Neural progenitor cell (in vitro differentiated cells): ENCODE measurements at regions not wholly inside any gene's neighbourhood (a gene's known extent, or its start where the extent isn't known, plus 50 kb on each side); places are given as distances from the start of the nearest gene placed in this dataset.

Experiments used
- EZH2 ChIP-seq: fragments of 200-600 bp; sonication (generic); IDR thresholded peaks from 2 replicates; pipeline ENCODE4 v1.6.1; 2017; ENCODE audit warnings: antibody characterized with exemption, mild to moderate bottlenecking, moderate library complexity
- EZH2phosphoT487 ChIP-seq: fragments of 200-600 bp; sonication (generic); IDR thresholded peaks from 2 replicates; pipeline ENCODE4 v1.6.1; 2017; ENCODE audit warnings: antibody characterized with exemption
- TF ChIP-seq, protein P1 (sequence below): fragments of 200-600 bp; sonication (generic); IDR thresholded peaks from 2 replicates; pipeline ENCODE4 v1.5.1; 2017; ENCODE audit warnings: antibody characterized with exemption, mild to moderate bottlenecking

GRCh38 chr14:96625426-96625985, 123.3 kb downstream of the PAPOLA start:
- TF ChIP-seq EZH2phosphoT487 (no peak), EZH2 (no peak)
- TF ChIP-seq, protein P1, sequence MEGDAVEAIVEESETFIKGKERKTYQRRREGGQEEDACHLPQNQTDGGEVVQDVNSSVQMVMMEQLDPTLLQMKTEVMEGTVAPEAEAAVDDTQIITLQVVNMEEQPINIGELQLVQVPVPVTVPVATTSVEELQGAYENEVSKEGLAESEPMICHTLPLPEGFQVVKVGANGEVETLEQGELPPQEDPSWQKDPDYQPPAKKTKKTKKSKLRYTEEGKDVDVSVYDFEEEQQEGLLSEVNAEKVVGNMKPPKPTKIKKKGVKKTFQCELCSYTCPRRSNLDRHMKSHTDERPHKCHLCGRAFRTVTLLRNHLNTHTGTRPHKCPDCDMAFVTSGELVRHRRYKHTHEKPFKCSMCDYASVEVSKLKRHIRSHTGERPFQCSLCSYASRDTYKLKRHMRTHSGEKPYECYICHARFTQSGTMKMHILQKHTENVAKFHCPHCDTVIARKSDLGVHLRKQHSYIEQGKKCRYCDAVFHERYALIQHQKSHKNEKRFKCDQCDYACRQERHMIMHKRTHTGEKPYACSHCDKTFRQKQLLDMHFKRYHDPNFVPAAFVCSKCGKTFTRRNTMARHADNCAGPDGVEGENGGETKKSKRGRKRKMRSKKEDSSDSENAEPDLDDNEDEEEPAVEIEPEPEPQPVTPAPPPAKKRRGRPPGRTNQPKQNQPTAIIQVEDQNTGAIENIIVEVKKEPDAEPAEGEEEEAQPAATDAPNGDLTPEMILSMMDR = no peak
